Erythroblast (primary cell): ENCODE measurements at regions not wholly inside any gene's neighbourhood (a gene's known extent, or its start where the extent isn't known, plus 50 kb on each side); places are given as distances from the start of the nearest gene placed in this dataset.

ENCODE experiments used
- GATA1 ChIP-seq: IDR thresholded peaks from 2 replicates; pipeline ENCODE4 v1.6.1; 2011; ENCODE audit warnings: low read depth, mild to moderate bottlenecking, control low read depth, low read length, moderate library complexity
- POLR2A ChIP-seq: IDR thresholded peaks from 2 replicates; pipeline ENCODE4 v1.6.1; 2011; ENCODE audit warnings: mild to moderate bottlenecking, low read length

DNA sequence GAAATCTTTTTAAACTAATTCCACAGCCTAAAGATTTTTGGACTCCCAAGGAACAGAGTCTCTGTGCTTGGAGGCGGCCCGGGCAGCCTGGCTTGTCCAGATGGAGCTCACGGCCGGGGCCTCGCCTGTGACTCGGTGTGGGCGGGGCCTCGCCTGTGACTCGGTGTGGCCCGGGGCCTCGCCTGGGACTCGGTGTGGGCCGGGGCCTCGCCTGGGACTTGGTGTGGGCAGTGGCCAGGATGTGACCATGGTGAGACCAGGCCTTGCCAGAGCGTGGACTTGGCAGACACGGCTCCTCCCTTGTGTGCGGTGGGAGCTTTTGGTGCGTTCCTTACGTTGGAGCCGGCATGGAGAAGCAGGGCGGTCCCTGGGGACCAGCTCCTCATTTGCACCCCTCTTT, 92.3 kb downstream of the METRNL start:
- TF ChIP-seq POLR2A (no peak), GATA1 (no peak)
